Left ventricle myocardium inferior (tissue), 1 donor: ENCODE measurements at regions not wholly inside any gene's neighbourhood (a gene's known extent, or its start where the extent isn't known, plus 50 kb on each side); places are given as distances from the start of the nearest gene placed in this dataset.

Experiments used
- DNase-seq: peaks from one replicate; pipeline ENCODE4 v3.0.0-alpha.2; 2020
- H3K27ac ChIP-seq: fragments of 200-600 bp; replicated peaks from 2 replicates; pipeline ENCODE4 v1.8.0; 2021
- H3K27me3 ChIP-seq: fragments of 200-600 bp; 2 replicates; pipeline ENCODE4 v1.8.0; 2021; ENCODE audit warnings: low read depth
- H3K36me3 ChIP-seq: fragments of 200-600 bp; 2 replicates; pipeline ENCODE4 v1.8.0; 2021
- H3K4me1 ChIP-seq: fragments of 200-600 bp; 2 replicates; pipeline ENCODE4 v1.8.0; 2021
- H3K4me3 ChIP-seq: fragments of 200-600 bp; 2 replicates; pipeline ENCODE4 v1.8.0; 2021; ENCODE audit warnings: mild to moderate bottlenecking, moderate library complexity
- H3K9me3 ChIP-seq: fragments of 200-600 bp; replicated peaks from 2 replicates; pipeline ENCODE4 v1.8.0; 2021
- CTCF ChIP-seq: fragments of 200-600 bp; IDR thresholded peaks from 2 replicates; pipeline ENCODE4 v1.8.0; 2021; ENCODE audit warnings: antibody characterized with exemption, mild to moderate bottlenecking, borderline replicate concordance
- intact Hi-C: fragments of 100-400 bp; cut with micrococcal nuclease; formaldehyde crosslinking; loops from one replicate; pipeline ENCODE4 v1.11.0; 2022
- donor health status: DM: no; HTN: yes; CAD: no; lungs with severe emphysema.

GRCh38 chr12:58529114-58529665, 391.1 kb downstream of the LRIG3 start:
- Histone ChIP-seq H3K27me3 (no peaks in the 10 kb centered on the region), H3K27ac (no peak overlapping the region), H3K36me3 (no peaks in the 10 kb centered on the region), H3K9me3 (no peaks in the 10 kb centered on the region), H3K4me1 (no peaks in the 10 kb centered on the region), H3K4me3 (no peak overlapping the region)
- intact Hi-C loops = no loop called here
- no peak for DNase-seq
- TF ChIP-seq CTCF = no peak

GRCh38 chr12:58529897-58530741, 390.2 kb downstream of the LRIG3 start:
- DNase-seq = no peak
- no peaks in the 10 kb centered on the region for H3K4me1 ChIP-seq
- no peaks in the 10 kb centered on the region for H3K27me3 ChIP-seq
- H3K27ac ChIP-seq = no peak overlapping the region
- no peaks in the 10 kb centered on the region for H3K9me3 ChIP-seq
- no peaks in the 10 kb centered on the region for H3K36me3 ChIP-seq
- TF ChIP-seq CTCF = no peak
- no peak overlapping the region for H3K4me3 ChIP-seq
- intact Hi-C loops = no loop called here

GRCh38 chr12:58530742-58531062, 389.6 kb downstream of the LRIG3 start:
- H3K27ac ChIP-seq = no peak overlapping the region
- H3K4me3 ChIP-seq = no peak overlapping the region
- TF ChIP-seq CTCF = no peak
- no peaks in the 10 kb centered on the region for H3K36me3 ChIP-seq
- intact Hi-C loops = no loop called here
- no peaks in the 10 kb centered on the region for H3K27me3 ChIP-seq
- no peak for DNase-seq
- no peaks in the 10 kb centered on the region for H3K4me1 ChIP-seq
- no peaks in the 10 kb centered on the region for H3K9me3 ChIP-seq

GRCh38 chr12:58532855-58533608, 387.3 kb downstream of the LRIG3 start:
- H3K4me3 ChIP-seq = no peak overlapping the region
- H3K4me1 ChIP-seq = no peaks in the 10 kb centered on the region
- no peaks in the 10 kb centered on the region for H3K9me3 ChIP-seq
- no peaks in the 10 kb centered on the region for H3K27me3 ChIP-seq
- intact Hi-C loops = no loop called here
- no peak for TF ChIP-seq CTCF
- DNase-seq = no peak
- H3K27ac ChIP-seq = no peak overlapping the region
- no peaks in the 10 kb centered on the region for H3K36me3 ChIP-seq

- intact Hi-C loops = no loop called here
- no peak for DNase-seq
- no peaks in the 10 kb centered on the region for H3K36me3 ChIP-seq
- TF ChIP-seq CTCF = no peak
- no peaks in the 10 kb centered on the region for H3K9me3 ChIP-seq
- H3K4me1 ChIP-seq = no peaks in the 10 kb centered on the region
- no peaks in the 10 kb centered on the region for H3K27me3 ChIP-seq
- no peak overlapping the region for H3K27ac ChIP-seq
- H3K4me3 ChIP-seq = no peak overlapping the region
Observed at GRCh38 chr12:58533652-58534051, 386.7 kb downstream of the LRIG3 start.
